AG09309 (cell line): ENCODE measurements at regions not wholly inside any gene's neighbourhood (a gene's known extent, or its start where the extent isn't known, plus 50 kb on each side); places are given as distances from the start of the nearest gene placed in this dataset.
"Not testable (repeated sequence)": the region's sequence is repeated elsewhere in the genome, so short reads cannot be mapped to it uniquely, and the experiment has no call there.

Experiments
- DNase-seq: peaks from one replicate; pipeline ENCODE4 v3.0.0-alpha.2; 2010; ENCODE audit warnings: low read depth
- H3K4me3 ChIP-seq: 2 replicates; pipeline ENCODE4 v1.5.1; 2011; ENCODE audit warnings: mild to moderate bottlenecking, low read depth, low read length, moderate library complexity; ENCODE audit not compliant: control insufficient read depth
- TF ChIP-seq, protein P1 (sequence below): IDR thresholded peaks from 2 replicates; pipeline ENCODE4 v1.5.1; 2011; ENCODE audit warnings: mild to moderate bottlenecking, low read depth, low read length, inconsistent platforms; ENCODE audit not compliant: insufficient read depth, control insufficient read depth; ENCODE audit errors: missing control alignments

DNA sequence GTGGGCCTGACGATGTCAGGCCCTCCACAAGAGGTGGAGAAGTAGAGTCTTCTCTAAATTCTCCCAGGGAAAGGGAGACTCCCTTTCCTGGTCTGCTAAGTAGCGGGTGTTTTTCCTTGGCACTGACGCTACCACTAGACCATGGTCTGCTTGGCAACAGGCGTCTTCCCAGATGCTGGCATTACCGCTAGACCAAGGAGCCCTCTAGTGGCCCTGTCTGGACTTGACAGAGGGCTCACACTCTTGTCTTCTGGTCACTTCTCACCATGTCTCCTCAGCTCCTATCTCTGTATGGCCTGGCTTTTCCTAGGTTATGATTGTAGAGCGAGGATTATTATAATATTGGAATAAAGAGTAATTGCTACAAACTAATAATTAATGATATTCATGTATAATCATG, 51.1 kb upstream of the RASSF6 start:
- not testable (repeated sequence) for H3K4me3 ChIP-seq, DNase-seq

DNA sequence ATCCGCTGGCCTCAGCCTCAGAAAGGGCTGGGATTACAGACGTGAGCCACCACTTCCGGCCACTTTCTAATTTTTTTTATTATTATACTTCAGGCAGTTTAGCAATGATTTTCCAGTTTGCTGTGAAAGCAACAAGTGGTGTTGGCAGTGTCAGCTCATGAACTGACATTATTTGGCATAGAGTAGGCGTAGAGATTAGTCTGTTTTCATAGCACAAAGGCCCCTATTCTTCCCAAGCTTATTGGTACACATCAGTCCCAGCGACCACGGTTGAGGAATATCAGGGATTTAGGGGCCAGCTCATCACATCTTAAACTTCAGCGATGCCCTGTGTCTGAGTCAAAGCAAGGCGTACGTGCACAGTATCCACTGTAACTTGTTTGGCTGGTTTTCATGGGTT, 53.0 kb upstream of the RASSF6 start:
- TF ChIP-seq, protein P1, sequence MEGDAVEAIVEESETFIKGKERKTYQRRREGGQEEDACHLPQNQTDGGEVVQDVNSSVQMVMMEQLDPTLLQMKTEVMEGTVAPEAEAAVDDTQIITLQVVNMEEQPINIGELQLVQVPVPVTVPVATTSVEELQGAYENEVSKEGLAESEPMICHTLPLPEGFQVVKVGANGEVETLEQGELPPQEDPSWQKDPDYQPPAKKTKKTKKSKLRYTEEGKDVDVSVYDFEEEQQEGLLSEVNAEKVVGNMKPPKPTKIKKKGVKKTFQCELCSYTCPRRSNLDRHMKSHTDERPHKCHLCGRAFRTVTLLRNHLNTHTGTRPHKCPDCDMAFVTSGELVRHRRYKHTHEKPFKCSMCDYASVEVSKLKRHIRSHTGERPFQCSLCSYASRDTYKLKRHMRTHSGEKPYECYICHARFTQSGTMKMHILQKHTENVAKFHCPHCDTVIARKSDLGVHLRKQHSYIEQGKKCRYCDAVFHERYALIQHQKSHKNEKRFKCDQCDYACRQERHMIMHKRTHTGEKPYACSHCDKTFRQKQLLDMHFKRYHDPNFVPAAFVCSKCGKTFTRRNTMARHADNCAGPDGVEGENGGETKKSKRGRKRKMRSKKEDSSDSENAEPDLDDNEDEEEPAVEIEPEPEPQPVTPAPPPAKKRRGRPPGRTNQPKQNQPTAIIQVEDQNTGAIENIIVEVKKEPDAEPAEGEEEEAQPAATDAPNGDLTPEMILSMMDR, result no peak

DNA sequence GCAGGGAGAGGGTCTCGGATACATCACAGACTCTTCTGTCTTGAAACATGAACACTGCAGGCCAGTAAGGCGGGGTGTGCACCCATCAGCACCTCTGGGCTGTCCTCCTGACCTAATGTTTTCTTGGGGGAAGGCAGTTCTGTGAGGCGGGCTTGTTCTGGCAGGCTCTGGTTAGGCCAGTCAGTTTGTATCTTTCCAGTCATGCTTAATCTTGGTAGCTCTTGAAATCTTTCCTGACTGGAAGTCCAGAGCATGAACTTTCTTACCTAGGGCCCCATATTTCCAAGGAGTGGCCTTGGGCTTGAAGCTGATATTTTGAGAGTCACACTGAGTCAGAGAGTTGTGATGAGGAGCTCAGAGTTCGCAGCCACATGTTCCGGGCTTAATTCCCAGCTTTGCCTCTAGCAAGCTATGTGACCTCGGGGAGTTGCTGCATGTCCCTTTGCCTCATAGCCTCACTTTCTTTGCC, 54.2 kb upstream of the RASSF6 start:
- H3K4me3 ChIP-seq, result no peak overlapping the region
- TF ChIP-seq, protein P1, result no peak
- DNase-seq, result no peak

More for the DNA sequence above, 53.0 kb upstream of the RASSF6 start:
- no peak overlapping the region for H3K4me3 ChIP-seq
- no peak for DNase-seq

DNA sequence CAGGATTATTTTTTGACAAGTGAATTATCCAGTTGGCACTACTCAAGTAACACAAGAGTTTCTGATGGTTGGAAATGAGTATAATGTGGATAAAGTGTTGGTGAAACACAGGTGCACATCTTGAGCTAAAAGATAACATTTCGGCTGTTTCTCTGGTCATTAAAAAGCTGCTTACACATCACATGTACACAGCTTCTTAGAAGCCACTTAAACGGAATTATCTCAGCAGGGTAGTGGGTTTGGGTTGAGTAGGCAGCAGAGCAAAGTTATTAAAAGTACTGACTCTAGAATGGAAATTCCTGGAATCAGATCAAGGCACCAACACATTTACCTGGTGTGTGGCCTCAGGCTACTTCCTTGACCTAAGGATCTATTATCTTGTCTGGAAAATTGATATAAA, 55.4 kb upstream of the RASSF6 start:
- no peak overlapping the region for H3K4me3 ChIP-seq
- TF ChIP-seq, protein P1, result no peak
- no peak for DNase-seq

DNA sequence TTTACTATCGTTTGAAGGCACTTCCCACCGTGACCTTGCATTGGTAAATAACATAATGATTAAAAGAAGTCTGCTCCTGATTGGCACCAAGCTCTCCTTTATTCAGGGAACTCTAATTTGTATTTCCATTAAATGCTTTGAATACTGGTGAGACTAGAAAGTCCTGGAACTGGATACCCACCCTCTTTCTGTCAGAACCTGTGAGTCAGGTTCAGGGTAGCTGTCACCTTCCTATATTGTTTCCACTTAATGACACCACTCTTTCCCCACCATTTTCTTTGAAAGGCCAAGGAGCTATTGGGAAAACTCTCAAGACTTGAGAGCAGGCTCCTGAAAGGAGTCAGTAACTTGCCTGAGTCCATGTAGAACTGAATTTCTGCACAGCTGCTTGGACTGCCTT, 55.9 kb upstream of the RASSF6 start:
- TF ChIP-seq, protein P1, result no peak
- no peak for DNase-seq

DNA sequence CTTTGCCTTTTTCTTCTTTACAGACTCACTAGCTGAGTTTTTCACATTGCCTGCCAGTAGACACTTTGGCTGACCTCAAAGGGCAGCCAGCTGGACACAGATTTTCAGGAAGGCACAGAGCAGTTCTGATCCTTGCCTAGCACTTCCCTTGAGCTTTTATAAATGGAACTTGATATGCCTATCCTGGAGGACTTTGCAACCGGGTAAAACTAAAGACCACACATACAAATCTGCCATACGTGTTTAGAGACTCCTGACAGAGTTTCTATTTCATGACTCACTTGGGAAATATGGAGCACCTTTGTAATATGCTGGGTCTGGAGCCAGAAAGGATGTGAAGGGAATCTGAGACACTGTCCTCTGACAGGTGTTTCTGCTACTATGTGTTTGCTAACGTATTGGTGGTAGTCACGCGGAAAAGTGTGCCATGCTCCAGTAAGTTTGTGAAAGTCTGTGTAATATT, 56.7 kb upstream of the RASSF6 start:
- DNase-seq, result no peak
- TF ChIP-seq, protein P1, result no peak
- H3K4me3 ChIP-seq, result no peak overlapping the region

More for the DNA sequence above, 55.9 kb upstream of the RASSF6 start:
- H3K4me3 ChIP-seq, result no peak overlapping the region

DNA sequence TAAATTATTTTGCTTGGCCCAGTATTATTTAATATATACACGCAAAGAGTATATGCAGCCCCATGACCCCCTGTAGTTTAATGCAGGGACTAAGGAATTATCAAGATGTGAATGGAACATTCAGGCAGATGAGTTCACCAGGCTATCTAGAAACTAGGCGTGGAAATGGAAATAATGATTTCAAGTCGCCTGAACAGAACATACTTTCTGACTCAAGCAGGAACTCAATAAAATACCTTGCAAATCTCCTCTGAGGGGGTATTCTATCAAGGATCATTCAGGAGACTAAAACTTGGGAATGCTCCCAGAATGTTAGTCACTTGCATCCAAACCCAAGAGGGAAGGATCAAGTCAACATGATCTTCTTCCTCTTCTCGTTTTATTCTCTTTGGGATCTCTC, 59.6 kb upstream of the RASSF6 start:
- peak; percentile 64 for DNase-seq

More for the DNA sequence above, 59.6 kb upstream of the RASSF6 start:
- H3K4me3 ChIP-seq, result no peak overlapping the region
- TF ChIP-seq, protein P1, result no peak
